ENCODE measurements at regions not wholly inside any gene's neighbourhood (a gene's known extent, or its start where the extent isn't known, plus 50 kb on each side); places are given as distances from the start of the nearest gene placed in this dataset.

DNA sequence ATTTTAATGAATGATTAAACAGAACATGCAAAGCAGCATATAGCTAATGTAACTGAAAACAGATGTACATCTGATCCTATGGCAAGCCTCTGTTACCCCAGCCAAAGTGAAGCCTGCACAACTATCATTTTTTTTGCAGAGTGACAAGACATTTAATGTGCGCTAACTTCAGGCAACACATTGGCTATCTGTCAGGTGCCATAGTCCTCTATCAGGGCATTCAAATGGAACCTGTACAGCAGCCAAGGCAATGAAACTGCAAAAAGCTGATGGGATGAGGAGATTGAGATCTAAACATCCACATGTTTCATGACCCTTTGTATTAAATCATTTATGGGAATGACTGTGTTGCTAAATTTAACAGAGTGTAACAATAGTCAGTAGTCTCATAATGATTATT lies 1088.5 kb upstream of the TMEM132C start (continued):
- TF ChIP-seq ZNF462 (CRISPR knock-in tag; IDR thresholded peaks at IDR 0.05) = no peak

GRCh38 chr12:127179176-127179575 lies 1087.8 kb upstream of the TMEM132C start:
- Mint-ChIP-seq H3K27me3 (ENCODE audit: insufficient read depth, low read depth, poor library complexity) (peaks cover 4% of the 10 kb centered on the region), H3K4me3 (no peak overlapping the region), H3K9me3 (peaks cover 91% of the 10 kb centered on the region), H3K4me1 (no peaks in the 10 kb centered on the region), H3K36me3 (ENCODE audit: low read depth) (peaks cover 46% of the 10 kb centered on the region), H3K27ac (no peak overlapping the region)
- H3K9me2 ChIP-seq (ENCODE audit: insufficient read depth) = no peaks in the 10 kb centered on the region
- H2AFZ ChIP-seq = no peak overlapping the region
- no peak overlapping the region for H3K4me3 ChIP-seq
- H3K27me3 ChIP-seq (ENCODE audit: insufficient read depth) = no peaks in the 10 kb centered on the region
- H3K79me2 ChIP-seq (replicated peaks; ENCODE audit: insufficient read depth) = no peaks in the 10 kb centered on the region
- no peak for DNase-seq (ENCODE audit: low spot score)
- no peak overlapping the region for H3K27ac ChIP-seq (ENCODE audit: low read depth)
- H4K20me1 ChIP-seq (replicated peaks; ENCODE audit: insufficient read depth) = no peaks in the 10 kb centered on the region
- 0 out of 2 replicates have a peak, but pooled peaks cover 5% of the 10 kb centered on the region for H3K36me3 ChIP-seq (ENCODE audit: insufficient read depth)
- ATAC-seq = no peak
- H3K4me1 ChIP-seq (ENCODE audit: insufficient read depth) = no peaks in the 10 kb centered on the region
- no peak overlapping the region for H3K4me2 ChIP-seq
- H3F3A ChIP-seq (replicated peaks; ENCODE audit: low read depth) = no peaks in the 10 kb centered on the region
- TF ChIP-seq CREB1 (CRISPR knock-in tag; IDR thresholded peaks at IDR 0.05; ENCODE audit: low read depth) (no peak), POLR2AphosphoS5 (IDR thresholded peaks at IDR 0.05; ENCODE audit: low read depth) (no peak), CTCF (conservative IDR thresholded peaks at IDR 0.05; ENCODE audit: low read depth in 2 of 2) (no peak), EZH2phosphoT487 (IDR thresholded peaks at IDR 0.05; ENCODE audit: unreplicated experiment) (no peak), ZNF331 (CRISPR knock-in tag; IDR thresholded peaks at IDR 0.05; ENCODE audit: low read depth) (no peak), NANOG (IDR thresholded peaks at IDR 0.05; ENCODE audit: borderline replicate concordance) (no peak), JUNB (IDR thresholded peaks at IDR 0.05; ENCODE audit: unreplicated experiment) (no peak), EZH2 (IDR thresholded peaks at IDR 0.05; ENCODE audit: low read depth, unreplicated experiment) (no peak), ETS1 (IDR thresholded peaks at IDR 0.05) (no peak), STAT1 (IDR thresholded peaks at IDR 0.05; ENCODE audit: unreplicated experiment) (no peak), ZNF114 (CRISPR knock-in tag; IDR thresholded peaks at IDR 0.05) (no peak)
- TF ChIP-seq, protein P1, sequence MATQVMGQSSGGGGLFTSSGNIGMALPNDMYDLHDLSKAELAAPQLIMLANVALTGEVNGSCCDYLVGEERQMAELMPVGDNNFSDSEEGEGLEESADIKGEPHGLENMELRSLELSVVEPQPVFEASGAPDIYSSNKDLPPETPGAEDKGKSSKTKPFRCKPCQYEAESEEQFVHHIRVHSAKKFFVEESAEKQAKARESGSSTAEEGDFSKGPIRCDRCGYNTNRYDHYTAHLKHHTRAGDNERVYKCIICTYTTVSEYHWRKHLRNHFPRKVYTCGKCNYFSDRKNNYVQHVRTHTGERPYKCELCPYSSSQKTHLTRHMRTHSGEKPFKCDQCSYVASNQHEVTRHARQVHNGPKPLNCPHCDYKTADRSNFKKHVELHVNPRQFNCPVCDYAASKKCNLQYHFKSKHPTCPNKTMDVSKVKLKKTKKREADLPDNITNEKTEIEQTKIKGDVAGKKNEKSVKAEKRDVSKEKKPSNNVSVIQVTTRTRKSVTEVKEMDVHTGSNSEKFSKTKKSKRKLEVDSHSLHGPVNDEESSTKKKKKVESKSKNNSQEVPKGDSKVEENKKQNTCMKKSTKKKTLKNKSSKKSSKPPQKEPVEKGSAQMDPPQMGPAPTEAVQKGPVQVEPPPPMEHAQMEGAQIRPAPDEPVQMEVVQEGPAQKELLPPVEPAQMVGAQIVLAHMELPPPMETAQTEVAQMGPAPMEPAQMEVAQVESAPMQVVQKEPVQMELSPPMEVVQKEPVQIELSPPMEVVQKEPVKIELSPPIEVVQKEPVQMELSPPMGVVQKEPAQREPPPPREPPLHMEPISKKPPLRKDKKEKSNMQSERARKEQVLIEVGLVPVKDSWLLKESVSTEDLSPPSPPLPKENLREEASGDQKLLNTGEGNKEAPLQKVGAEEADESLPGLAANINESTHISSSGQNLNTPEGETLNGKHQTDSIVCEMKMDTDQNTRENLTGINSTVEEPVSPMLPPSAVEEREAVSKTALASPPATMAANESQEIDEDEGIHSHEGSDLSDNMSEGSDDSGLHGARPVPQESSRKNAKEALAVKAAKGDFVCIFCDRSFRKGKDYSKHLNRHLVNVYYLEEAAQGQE (IDR thresholded peaks at IDR 0.05; ENCODE audit: unreplicated experiment) = no peak
